Left ventricle myocardium inferior (tissue), 1 donor: ENCODE measurements at regions not wholly inside any gene's neighbourhood (a gene's known extent, or its start where the extent isn't known, plus 50 kb on each side); places are given as distances from the start of the nearest gene placed in this dataset.

Experiments
- DNase-seq: peaks from one replicate; pipeline ENCODE4 v3.0.0-alpha.2; 2020
- H3K27ac ChIP-seq: fragments of 200-600 bp; replicated peaks from 2 replicates; pipeline ENCODE4 v1.8.0; 2021
- H3K27me3 ChIP-seq: fragments of 200-600 bp; 2 replicates; pipeline ENCODE4 v1.8.0; 2021; ENCODE audit warnings: low read depth
- H3K36me3 ChIP-seq: fragments of 200-600 bp; 2 replicates; pipeline ENCODE4 v1.8.0; 2021
- H3K4me1 ChIP-seq: fragments of 200-600 bp; 2 replicates; pipeline ENCODE4 v1.8.0; 2021
- H3K4me3 ChIP-seq: fragments of 200-600 bp; 2 replicates; pipeline ENCODE4 v1.8.0; 2021; ENCODE audit warnings: mild to moderate bottlenecking, moderate library complexity
- H3K9me3 ChIP-seq: fragments of 200-600 bp; replicated peaks from 2 replicates; pipeline ENCODE4 v1.8.0; 2021
- intact Hi-C: fragments of 100-400 bp; cut with micrococcal nuclease; formaldehyde crosslinking; loops from one replicate; pipeline ENCODE4 v1.11.0; 2022
- TF ChIP-seq, protein P1 (sequence below): fragments of 200-600 bp; IDR thresholded peaks from 2 replicates; pipeline ENCODE4 v1.8.0; 2021; ENCODE audit warnings: antibody characterized with exemption, mild to moderate bottlenecking, borderline replicate concordance
- donor health status: DM: no; HTN: yes; CAD: no; lungs with severe emphysema.

DNA sequence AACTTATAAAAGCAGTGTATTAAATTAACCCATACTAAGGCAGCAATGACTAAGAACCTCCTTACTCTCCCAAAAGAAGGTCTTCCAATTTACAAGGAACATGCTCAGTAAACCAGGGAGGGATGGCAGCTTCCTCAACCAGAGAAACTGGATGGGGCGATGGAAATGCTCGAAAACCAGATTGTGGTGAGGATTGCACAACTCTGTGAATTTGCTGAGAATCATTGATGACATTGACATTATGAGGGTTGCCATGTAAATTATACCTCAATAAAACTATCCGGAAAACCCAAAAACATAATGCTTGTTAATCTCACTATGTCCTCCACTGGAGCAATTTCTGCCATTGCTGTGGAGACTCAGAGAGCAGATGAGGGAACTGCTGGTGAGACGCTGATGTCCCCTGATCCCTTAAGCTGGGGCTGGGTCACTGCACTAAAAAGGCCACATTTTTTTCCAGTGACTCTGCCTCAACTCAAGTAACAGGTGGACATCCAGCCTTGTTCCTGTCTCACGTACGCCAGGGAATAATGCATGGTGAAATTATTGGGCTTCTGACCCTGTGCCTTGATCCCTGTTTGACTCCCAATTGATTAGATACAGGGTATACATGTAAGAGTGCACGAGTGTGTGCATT, 288.3 kb downstream of the CYP26B1 start:
- no peaks in the 10 kb centered on the region for H3K4me1 ChIP-seq
- H3K9me3 ChIP-seq = peaks cover 10% of the 10 kb centered on the region
- no peak for DNase-seq
- H3K27me3 ChIP-seq = peaks cover 11% of the 10 kb centered on the region
- no peak overlapping the region for H3K27ac ChIP-seq
- TF ChIP-seq, protein P1, sequence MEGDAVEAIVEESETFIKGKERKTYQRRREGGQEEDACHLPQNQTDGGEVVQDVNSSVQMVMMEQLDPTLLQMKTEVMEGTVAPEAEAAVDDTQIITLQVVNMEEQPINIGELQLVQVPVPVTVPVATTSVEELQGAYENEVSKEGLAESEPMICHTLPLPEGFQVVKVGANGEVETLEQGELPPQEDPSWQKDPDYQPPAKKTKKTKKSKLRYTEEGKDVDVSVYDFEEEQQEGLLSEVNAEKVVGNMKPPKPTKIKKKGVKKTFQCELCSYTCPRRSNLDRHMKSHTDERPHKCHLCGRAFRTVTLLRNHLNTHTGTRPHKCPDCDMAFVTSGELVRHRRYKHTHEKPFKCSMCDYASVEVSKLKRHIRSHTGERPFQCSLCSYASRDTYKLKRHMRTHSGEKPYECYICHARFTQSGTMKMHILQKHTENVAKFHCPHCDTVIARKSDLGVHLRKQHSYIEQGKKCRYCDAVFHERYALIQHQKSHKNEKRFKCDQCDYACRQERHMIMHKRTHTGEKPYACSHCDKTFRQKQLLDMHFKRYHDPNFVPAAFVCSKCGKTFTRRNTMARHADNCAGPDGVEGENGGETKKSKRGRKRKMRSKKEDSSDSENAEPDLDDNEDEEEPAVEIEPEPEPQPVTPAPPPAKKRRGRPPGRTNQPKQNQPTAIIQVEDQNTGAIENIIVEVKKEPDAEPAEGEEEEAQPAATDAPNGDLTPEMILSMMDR = no peak
- H3K36me3 ChIP-seq = no peaks in the 10 kb centered on the region
- H3K4me3 ChIP-seq = no peak overlapping the region
- intact Hi-C loops = no loop called here

DNA sequence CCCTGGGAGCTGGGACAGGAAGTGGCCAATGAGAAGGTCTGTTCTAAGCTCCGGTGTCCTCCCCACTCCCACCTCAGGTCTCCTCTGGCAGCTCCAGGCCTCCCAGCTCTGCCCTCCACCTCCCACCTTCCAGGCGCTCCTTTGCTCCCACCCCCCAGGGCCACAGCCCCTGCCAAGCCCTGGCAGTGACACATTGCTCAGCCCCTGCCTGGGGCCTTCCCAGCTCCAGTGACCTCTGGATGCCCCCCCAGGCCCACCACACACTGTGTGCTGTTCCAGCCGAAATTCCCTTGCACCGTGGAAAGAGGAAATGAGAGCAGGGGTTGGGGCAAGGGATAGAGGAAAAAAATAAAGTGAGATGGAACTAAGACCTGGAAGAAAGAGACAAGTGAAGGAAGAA, 289.6 kb downstream of the CYP26B1 start:
- Histone ChIP-seq H3K27me3 (peaks cover 21% of the 10 kb centered on the region), H3K9me3 (peaks cover 10% of the 10 kb centered on the region), H3K4me1 (no peaks in the 10 kb centered on the region), H3K36me3 (no peaks in the 10 kb centered on the region), H3K27ac (no peak overlapping the region), H3K4me3 (no peak overlapping the region)
- no peak for DNase-seq
- TF ChIP-seq, protein P1 = no peak
- intact Hi-C loops = no loop called here

DNA sequence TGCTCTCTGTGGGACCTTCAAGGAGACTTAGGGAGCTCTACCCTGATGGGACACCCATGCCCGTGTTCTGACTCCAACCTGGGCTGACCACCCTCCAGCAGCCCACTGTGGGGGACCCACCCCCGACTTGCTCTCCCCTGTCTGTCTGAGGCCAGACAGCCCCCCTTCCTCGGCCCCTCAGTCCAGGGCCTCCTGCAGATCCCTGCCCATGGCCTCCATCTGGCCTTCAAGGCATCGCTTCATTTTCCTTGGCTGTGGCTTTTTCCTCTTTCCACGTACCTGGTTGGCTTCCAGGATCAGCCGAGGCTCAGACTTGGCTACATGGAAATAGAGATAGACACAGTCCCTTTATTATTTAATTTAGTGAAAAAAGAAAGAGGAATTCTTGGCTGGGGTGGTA, 290.0 kb downstream of the CYP26B1 start:
- TF ChIP-seq, protein P1 = no peak
- no peak overlapping the region for H3K4me3 ChIP-seq
- no peak for DNase-seq
- peaks cover 3% of the 10 kb centered on the region for H3K4me1 ChIP-seq
- peaks cover 25% of the 10 kb centered on the region for H3K27me3 ChIP-seq
- peaks cover 10% of the 10 kb centered on the region for H3K9me3 ChIP-seq
- H3K27ac ChIP-seq = no peak overlapping the region
- intact Hi-C loops = no loop called here
- H3K36me3 ChIP-seq = no peaks in the 10 kb centered on the region

DNA sequence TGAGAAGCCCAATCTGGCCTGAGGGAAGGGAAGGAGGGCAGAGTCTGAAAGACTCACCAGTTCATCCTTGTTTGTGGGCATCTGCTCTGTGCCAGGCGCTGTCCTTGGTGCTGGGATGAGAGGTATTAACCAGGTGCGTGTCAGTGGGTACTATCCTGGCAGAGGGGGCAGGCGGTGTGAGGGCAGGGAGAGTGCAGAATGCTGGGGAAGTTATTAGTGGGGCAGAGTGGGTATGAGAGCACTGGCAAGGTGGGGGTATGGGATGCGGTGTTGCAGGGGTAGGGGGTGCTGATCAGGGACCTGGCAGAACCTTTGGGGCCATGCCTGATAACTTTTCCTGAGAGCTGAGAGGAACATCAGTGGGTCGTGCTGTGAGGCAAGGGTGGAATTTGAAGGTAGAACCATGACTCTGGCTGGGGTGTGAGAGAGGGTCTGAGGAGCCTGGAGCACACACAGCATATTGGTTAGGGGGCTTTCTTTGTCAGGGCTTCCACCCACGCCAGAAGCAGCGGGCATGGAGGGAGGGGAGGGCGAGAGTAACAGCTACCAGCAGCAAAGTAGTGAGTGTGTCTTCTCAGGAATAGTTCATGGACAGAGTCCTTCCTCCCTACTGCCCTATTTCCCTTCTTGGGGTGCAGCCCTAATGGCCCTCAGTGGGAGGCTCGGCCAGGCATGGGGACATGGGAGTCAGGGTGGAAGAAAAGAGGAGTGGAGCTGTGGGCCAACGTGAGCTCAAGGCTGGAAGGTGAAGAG, 290.7 kb downstream of the CYP26B1 start:
- intact Hi-C loops = no loop called here
- TF ChIP-seq, protein P1 = no peak
- no peak overlapping the region for H3K27ac ChIP-seq
- H3K27me3 ChIP-seq = peaks cover 32% of the 10 kb centered on the region
- H3K9me3 ChIP-seq = peaks cover 10% of the 10 kb centered on the region
- peaks cover 10% of the 10 kb centered on the region for H3K4me1 ChIP-seq
- DNase-seq = no peak
- no peaks in the 10 kb centered on the region for H3K36me3 ChIP-seq
- H3K4me3 ChIP-seq = no peak overlapping the region

DNA sequence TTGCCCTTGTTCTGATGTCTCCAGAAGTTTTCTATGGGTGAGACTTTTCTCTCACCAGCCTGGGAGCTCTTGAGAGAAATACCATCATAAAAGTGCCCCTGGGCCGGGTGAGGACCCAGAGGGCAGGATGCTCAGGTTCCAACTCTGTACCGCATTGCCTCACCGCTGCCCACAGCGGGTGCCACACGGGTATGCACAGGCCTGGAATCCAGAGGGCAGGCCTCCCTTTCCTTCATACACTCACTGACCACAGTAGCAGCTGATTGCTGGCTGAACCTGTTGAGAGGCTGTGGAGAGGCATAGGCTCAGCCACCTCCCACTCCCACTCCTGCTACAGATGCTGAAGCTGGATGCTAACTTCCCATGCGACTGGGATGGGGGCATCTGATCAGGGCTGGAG, 293.8 kb downstream of the CYP26B1 start:
- intact Hi-C loops = no loop called here
- TF ChIP-seq, protein P1 = no peak
- no peaks in the 10 kb centered on the region for H3K36me3 ChIP-seq
- H3K9me3 ChIP-seq = peaks cover 10% of the 10 kb centered on the region
- DNase-seq = no peak
- H3K4me3 ChIP-seq = no peak overlapping the region
- peaks cover 26% of the 10 kb centered on the region for H3K4me1 ChIP-seq
- H3K27me3 ChIP-seq = peaks cover 33% of the 10 kb centered on the region
- H3K27ac ChIP-seq = no peak overlapping the region
